Nephron (organoid): ENCODE measurements at regions not wholly inside any gene's neighbourhood (a gene's known extent, or its start where the extent isn't known, plus 50 kb on each side); places are given as distances from the start of the nearest gene placed in this dataset.
A peak's percentile ranks its signal among the peaks of the same experiment; 100 is the strongest.

Source experiments
- H3K27ac Mint-ChIP-seq, 3 experiments: 2 replicates each; pipeline ENCODE4 v1.8.0; 2020; ENCODE audit warnings: mixed read lengths in 3 of 3, mild to moderate bottlenecking in 2 of 3, moderate library complexity in 1 of 3
- H3K27me3 Mint-ChIP-seq: 2 replicates; pipeline ENCODE4 v1.8.0; 2021; ENCODE audit warnings: low read depth, mild to moderate bottlenecking, moderate library complexity, mixed read lengths
- H3K36me3 Mint-ChIP-seq: 2 replicates; pipeline ENCODE4 v1.8.0; 2020; ENCODE audit warnings: low read depth, mixed read lengths
- H3K4me1 Mint-ChIP-seq: 2 replicates; pipeline ENCODE4 v1.8.0; 2020; ENCODE audit warnings: mixed read lengths
- H3K4me3 Mint-ChIP-seq, 3 experiments: 2 replicates each; pipeline ENCODE4 v1.8.0; 2020; ENCODE audit warnings: mild to moderate bottlenecking in 3 of 3, mixed read lengths in 3 of 3, moderate library complexity in 2 of 3
- H3K9me3 Mint-ChIP-seq: 2 replicates; pipeline ENCODE4 v1.8.0; 2020; ENCODE audit warnings: mixed read lengths
- CTCF ChIP-seq, 3 experiments: fragments of 200-600 bp; sonication (generic); IDR thresholded peaks; one replicate each; pipeline ENCODE4 v1.5.0; 2021; ENCODE audit warnings: antibody characterized with exemption in 3 of 3; ENCODE audit not compliant: unreplicated experiment in 3 of 3

- Mint-ChIP-seq H3K9me3 (no peaks in the 10 kb centered on the region), H3K4me1 (peaks cover 17% of the 10 kb centered on the region), H3K4me3 (no peak overlapping the region), H3K27me3 (no peaks in the 10 kb centered on the region), H3K27ac (peak overlapping the region in 1 of 3 experiments; percentile 15), H3K36me3 (no peaks in the 10 kb centered on the region)
- no peak for TF ChIP-seq CTCF (IDR thresholded peaks at IDR 0.05; ENCODE audit: unreplicated experiment in 3 of 3)
These were observed 368.1 kb upstream of the MARCKS start for GRCh38 chr6:113488812-113489685.

- Mint-ChIP-seq H3K27ac (peak overlapping the region; percentile 15 to 70 (median 43)), H3K4me3 (no peak overlapping the region), H3K27me3 (no peaks in the 10 kb centered on the region), H3K4me1 (peaks cover 17% of the 10 kb centered on the region), H3K36me3 (no peaks in the 10 kb centered on the region), H3K9me3 (no peaks in the 10 kb centered on the region)
- no peak for TF ChIP-seq CTCF (IDR thresholded peaks at IDR 0.05; ENCODE audit: unreplicated experiment in 3 of 3)
These were observed 367.0 kb upstream of the MARCKS start for GRCh38 chr6:113489952-113490746.

- no peak for TF ChIP-seq CTCF (IDR thresholded peaks at IDR 0.05; ENCODE audit: unreplicated experiment in 3 of 3)
- Mint-ChIP-seq H3K4me1 (peaks cover 17% of the 10 kb centered on the region), H3K4me3 (no peak overlapping the region), H3K9me3 (no peaks in the 10 kb centered on the region), H3K36me3 (no peaks in the 10 kb centered on the region), H3K27me3 (no peaks in the 10 kb centered on the region), H3K27ac (no peak overlapping the region)
These were observed 365.8 kb upstream of the MARCKS start for GRCh38 chr6:113491376-113491775.

- Mint-ChIP-seq H3K27me3 (no peaks in the 10 kb centered on the region), H3K4me3 (no peak overlapping the region), H3K36me3 (no peaks in the 10 kb centered on the region), H3K9me3 (no peaks in the 10 kb centered on the region), H3K4me1 (peaks cover 8% of the 10 kb centered on the region), H3K27ac (no peak overlapping the region)
- TF ChIP-seq CTCF (IDR thresholded peaks at IDR 0.05; ENCODE audit: unreplicated experiment in 3 of 3) = no peak
These were observed 363.2 kb upstream of the MARCKS start for GRCh38 chr6:113493991-113494390.

- Mint-ChIP-seq H3K36me3 (no peaks in the 10 kb centered on the region), H3K4me1 (no peaks in the 10 kb centered on the region), H3K27ac (no peak overlapping the region), H3K27me3 (no peaks in the 10 kb centered on the region), H3K9me3 (no peaks in the 10 kb centered on the region), H3K4me3 (no peak overlapping the region)
- no peak for TF ChIP-seq CTCF (IDR thresholded peaks at IDR 0.05; ENCODE audit: unreplicated experiment in 3 of 3)
These were observed 361.6 kb upstream of the MARCKS start for GRCh38 chr6:113495521-113495920.
